WTC11 (cell line): ENCODE measurements at regions not wholly inside any gene's neighbourhood (a gene's known extent, or its start where the extent isn't known, plus 50 kb on each side); places are given as distances from the start of the nearest gene placed in this dataset.

ENCODE experiments used
- ATAC-seq: fragments of 200-7000 bp; cut with Tn5 transposase; 2 replicates; pipeline ENCODE4 v1.10.0; 2021; ENCODE audit warnings: mild to moderate bottlenecking, moderate library complexity
- CTCF ChIA-PET: fragments of 300-600 bp; sonication (Branson Sonifier 250); formaldehyde crosslinking; loops from one replicate; lab custom pipeline; 2021; ENCODE audit warnings: antibody characterized with exemption; lab: Charles Lee
- POLR2A ChIA-PET: fragments of 350-600 bp; sonication (Branson Sonifier 250); formaldehyde crosslinking; loops from one replicate; lab custom pipeline; 2021; ENCODE audit warnings: antibody characterized with exemption; lab: Charles Lee
- DNase-seq: peaks from one replicate; pipeline ENCODE4 v3.0.0; 2021; ENCODE audit warnings: low spot score
- H3K27ac Mint-ChIP-seq: 2 replicates; pipeline ENCODE4 v1.8.0; 2021; ENCODE audit warnings: mixed read lengths
- H3K27me3 Mint-ChIP-seq: 2 replicates; pipeline ENCODE4 v1.8.0; 2021; ENCODE audit warnings: low read depth, mild to moderate bottlenecking, moderate library complexity, mixed read lengths
- H3K36me3 Mint-ChIP-seq: 2 replicates; pipeline ENCODE4 v1.8.0; 2021; ENCODE audit warnings: mixed read lengths
- H3K4me1 Mint-ChIP-seq: 2 replicates; pipeline ENCODE4 v1.8.0; 2022; ENCODE audit warnings: mixed read lengths
- H3K4me3 Mint-ChIP-seq: 2 replicates; pipeline ENCODE4 v1.8.0; 2021; ENCODE audit warnings: mild to moderate bottlenecking, moderate library complexity, mixed read lengths
- H3K9me3 Mint-ChIP-seq: 2 replicates; pipeline ENCODE4 v1.8.0; 2021; ENCODE audit warnings: mixed read lengths
- AFF4 ChIP-seq: sonication (generic); formaldehyde crosslinking; IDR thresholded peaks from 2 replicates; pipeline ENCODE4 v1.8.1; 2023; ENCODE audit warnings: mild to moderate bottlenecking, missing genetic modification reagents, borderline replicate concordance
- ATF1 ChIP-seq: sonication (generic); formaldehyde crosslinking; IDR thresholded peaks from 2 replicates; pipeline ENCODE4 v1.8.1; 2023; ENCODE audit warnings: mild to moderate bottlenecking, moderate library complexity, missing genetic modification reagents
- CREB1 ChIP-seq: sonication (generic); formaldehyde crosslinking; IDR thresholded peaks from 2 replicates; pipeline ENCODE4 v1.8.0; 2023; ENCODE audit warnings: mild to moderate bottlenecking, missing genetic modification reagents
- FOXJ3 ChIP-seq: sonication (generic); formaldehyde crosslinking; IDR thresholded peaks from 2 replicates; pipeline ENCODE4 v1.9.0; 2021; ENCODE audit warnings: missing genetic modification reagents, mild to moderate bottlenecking, borderline replicate concordance
- HMGA2 ChIP-seq: fragments of 250-450 bp; sonication (Bioruptor Pico); IDR thresholded peaks from 2 replicates; pipeline ENCODE4 v1.4.0; 2021; ENCODE audit warnings: mild to moderate bottlenecking, moderate library complexity
- JAZF1 ChIP-seq: fragments of 250-450 bp; sonication (Bioruptor Pico); IDR thresholded peaks from 2 replicates; pipeline ENCODE4 v1.9.0; 2021; ENCODE audit warnings: moderate library complexity, mild to moderate bottlenecking, inconsistent platforms
- PRRX2 ChIP-seq: fragments of 250-450 bp; sonication (Bioruptor Pico); IDR thresholded peaks from 2 replicates; pipeline ENCODE4 v1.8.0; 2021; ENCODE audit warnings: mild to moderate bottlenecking
- SMAD3 ChIP-seq: sonication (generic); formaldehyde crosslinking; IDR thresholded peaks from 2 replicates; pipeline ENCODE4 v1.8.0; 2022; ENCODE audit warnings: missing genetic modification reagents, mild to moderate bottlenecking, borderline replicate concordance
- USF2 ChIP-seq: sonication (generic); formaldehyde crosslinking; IDR thresholded peaks from 2 replicates; pipeline ENCODE4 v1.8.1; 2023; ENCODE audit warnings: mild to moderate bottlenecking, missing genetic modification reagents, moderate library complexity
- ZNF121 ChIP-seq: sonication (generic); formaldehyde crosslinking; IDR thresholded peaks from 2 replicates; pipeline ENCODE4 v1.8.0; 2023; ENCODE audit warnings: missing genetic modification reagents
- ZNF416 ChIP-seq: fragments of 250-450 bp; sonication (Bioruptor Pico); IDR thresholded peaks from 2 replicates; pipeline ENCODE4 v1.9.0; 2021; ENCODE audit warnings: mild to moderate bottlenecking, inconsistent platforms
- ZNF423 ChIP-seq: fragments of 250-450 bp; sonication (Bioruptor Pico); IDR thresholded peaks from 2 replicates; pipeline ENCODE4 v2.1.2; 2022; ENCODE audit warnings: mild to moderate bottlenecking, moderate library complexity
- TF ChIP-seq, protein P1 (sequence below): sonication (generic); formaldehyde crosslinking; IDR thresholded peaks from 2 replicates; pipeline ENCODE4 v1.8.1; 2023; ENCODE audit warnings: mild to moderate bottlenecking, missing genetic modification reagents
- TF ChIP-seq, protein P2 (sequence below): sonication (generic); formaldehyde crosslinking; IDR thresholded peaks from 2 replicates; pipeline ENCODE4 v1.8.0; 2022; ENCODE audit warnings: mild to moderate bottlenecking, missing genetic modification reagents

- no peak for TF ChIP-seq ZNF416 (CRISPR knock-in tag)
- TF ChIP-seq, all 79 proteins: peak for 0
- H3K27ac Mint-ChIP-seq = no peak overlapping the region
- ATAC-seq (no peak), DNase-seq (no peak)
- peaks cover 19% of the 10 kb centered on the region for H3K4me1 Mint-ChIP-seq
- ChIA-PET CTCF (no interaction called here), POLR2A (interaction anchor here (0.7 kb wide), 1 partner anchor 399 kb away, joined by 8 read pairs; no protein-coding TSS in a partner anchor)
- H3K36me3 Mint-ChIP-seq = no peaks in the 10 kb centered on the region
- no peaks in the 10 kb centered on the region; the same call in 1 of the 2 replicates for H3K27me3 Mint-ChIP-seq
- no peak overlapping the region for H3K4me3 Mint-ChIP-seq
- H3K9me3 Mint-ChIP-seq = no peaks in the 10 kb centered on the region
Observed at GRCh38 chr9:129363216-129363873, 185.3 kb upstream of the IER5L start.

GRCh38 chr9:129362287-129363000 lies 184.4 kb upstream of the IER5L start:
- Mint-ChIP-seq H3K9me3 (no peaks in the 10 kb centered on the region), H3K4me3 (no peak overlapping the region), H3K4me1 (peaks cover 19% of the 10 kb centered on the region), H3K27ac (peak overlapping the region; percentile 91; the same call in 1 of the 2 replicates), H3K36me3 (no peaks in the 10 kb centered on the region), H3K27me3 (no peaks in the 10 kb centered on the region; the same call in 1 of the 2 replicates)
- CTCF ChIA-PET = interaction anchor here (0.6 kb wide), 1 partner anchor 231 kb away, joined by 3 read pairs; no protein-coding TSS in a partner anchor
- ATAC-seq (no peak), DNase-seq (no peak)
- no peak for TF ChIP-seq PRRX2 (CRISPR knock-in tag)
- no peak for TF ChIP-seq HMGA2 (CRISPR knock-in tag)
- TF ChIP-seq USF2 (CRISPR knock-in tag) = no peak
- TF ChIP-seq ZNF121 (CRISPR knock-in tag) = no peak
- TF ChIP-seq CREB1 (CRISPR knock-in tag) = no peak
- TF ChIP-seq ATF1 (CRISPR knock-in tag) = no peak
- TF ChIP-seq SMAD3 (CRISPR knock-in tag) = no peak
- TF ChIP-seq JAZF1 (CRISPR knock-in tag) = no peak
- no peak for TF ChIP-seq FOXJ3 (CRISPR knock-in tag)
- TF ChIP-seq AFF4 (CRISPR knock-in tag) = no peak
- TF ChIP-seq, protein P1, sequence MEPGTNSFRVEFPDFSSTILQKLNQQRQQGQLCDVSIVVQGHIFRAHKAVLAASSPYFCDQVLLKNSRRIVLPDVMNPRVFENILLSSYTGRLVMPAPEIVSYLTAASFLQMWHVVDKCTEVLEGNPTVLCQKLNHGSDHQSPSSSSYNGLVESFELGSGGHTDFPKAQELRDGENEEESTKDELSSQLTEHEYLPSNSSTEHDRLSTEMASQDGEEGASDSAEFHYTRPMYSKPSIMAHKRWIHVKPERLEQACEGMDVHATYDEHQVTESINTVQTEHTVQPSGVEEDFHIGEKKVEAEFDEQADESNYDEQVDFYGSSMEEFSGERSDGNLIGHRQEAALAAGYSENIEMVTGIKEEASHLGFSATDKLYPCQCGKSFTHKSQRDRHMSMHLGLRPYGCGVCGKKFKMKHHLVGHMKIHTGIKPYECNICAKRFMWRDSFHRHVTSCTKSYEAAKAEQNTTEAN (CRISPR knock-in tag) = no peak
- TF ChIP-seq, protein P2, sequence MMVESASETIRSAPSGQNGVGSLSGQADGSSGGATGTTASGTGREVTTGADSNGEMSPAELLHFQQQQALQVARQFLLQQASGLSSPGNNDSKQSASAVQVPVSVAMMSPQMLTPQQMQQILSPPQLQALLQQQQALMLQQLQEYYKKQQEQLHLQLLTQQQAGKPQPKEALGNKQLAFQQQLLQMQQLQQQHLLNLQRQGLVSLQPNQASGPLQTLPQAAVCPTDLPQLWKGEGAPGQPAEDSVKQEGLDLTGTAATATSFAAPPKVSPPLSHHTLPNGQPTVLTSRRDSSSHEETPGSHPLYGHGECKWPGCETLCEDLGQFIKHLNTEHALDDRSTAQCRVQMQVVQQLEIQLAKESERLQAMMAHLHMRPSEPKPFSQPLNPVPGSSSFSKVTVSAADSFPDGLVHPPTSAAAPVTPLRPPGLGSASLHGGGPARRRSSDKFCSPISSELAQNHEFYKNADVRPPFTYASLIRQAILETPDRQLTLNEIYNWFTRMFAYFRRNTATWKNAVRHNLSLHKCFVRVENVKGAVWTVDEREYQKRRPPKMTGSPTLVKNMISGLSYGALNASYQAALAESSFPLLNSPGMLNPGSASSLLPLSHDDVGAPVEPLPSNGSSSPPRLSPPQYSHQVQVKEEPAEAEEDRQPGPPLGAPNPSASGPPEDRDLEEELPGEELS (CRISPR knock-in tag) = no peak
- TF ChIP-seq ZNF423 (CRISPR knock-in tag) = no peak
- POLR2A ChIA-PET = no interaction called here
